ENCODE measurements at regions not wholly inside any gene's neighbourhood (a gene's known extent, or its start where the extent isn't known, plus 50 kb on each side); places are given as distances from the start of the nearest gene placed in this dataset.

DNA sequence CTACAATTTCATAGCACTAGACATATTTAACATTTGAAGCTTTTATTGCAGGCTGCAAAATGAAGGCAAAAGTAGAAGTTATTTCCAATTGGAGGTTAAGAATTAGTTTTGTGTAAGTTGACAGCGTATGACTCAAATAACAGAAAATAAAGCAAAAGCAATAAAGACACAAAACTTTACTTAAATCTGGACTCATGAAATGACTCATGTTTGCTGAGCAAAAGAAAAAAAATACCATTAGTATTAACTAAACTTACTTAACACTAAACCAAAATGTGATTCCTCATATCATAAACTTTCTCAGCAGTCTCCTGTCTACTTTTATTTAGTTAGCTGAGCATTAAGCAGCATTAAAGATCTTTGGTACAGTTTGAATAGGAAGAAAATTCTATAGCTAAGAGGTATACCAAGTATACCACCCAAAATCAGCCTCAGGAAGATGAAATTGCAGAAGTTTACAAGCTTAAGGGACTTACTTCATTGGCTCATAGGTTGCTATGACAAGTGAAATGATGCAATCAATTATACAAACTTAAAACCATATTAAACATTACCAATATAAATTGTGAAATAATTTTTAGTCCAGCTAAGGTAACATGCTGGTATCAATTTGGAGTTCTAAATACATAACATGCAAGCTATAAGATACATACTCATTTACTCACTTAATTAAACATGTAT lies 1131.4 kb downstream of the XPNPEP1 start:
- FAIRE-seq (no peak), DNase-seq (ENCODE audit: low spot score) (no peak)

DNA sequence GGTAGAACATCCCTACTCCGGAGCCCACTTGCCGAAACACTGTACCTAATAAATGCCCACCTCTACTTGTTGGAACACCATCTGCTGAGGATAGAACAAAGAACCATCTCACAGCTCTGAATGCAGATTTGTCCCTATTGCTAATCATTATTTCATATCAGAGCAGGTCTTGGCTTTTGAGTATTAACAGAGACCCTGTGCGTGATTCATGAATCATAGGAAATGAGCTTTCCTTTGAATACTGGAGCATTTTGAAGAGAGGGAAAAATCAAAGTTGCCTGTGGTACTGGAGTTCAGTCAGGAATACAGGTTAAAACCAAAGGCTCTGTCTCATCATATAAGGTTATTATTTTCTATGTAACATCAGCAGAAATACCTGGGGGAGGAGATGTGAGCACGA lies 1132.3 kb downstream of the XPNPEP1 start:
- DNase-seq (ENCODE audit: low spot score) (no peak), FAIRE-seq (no peak)

DNA sequence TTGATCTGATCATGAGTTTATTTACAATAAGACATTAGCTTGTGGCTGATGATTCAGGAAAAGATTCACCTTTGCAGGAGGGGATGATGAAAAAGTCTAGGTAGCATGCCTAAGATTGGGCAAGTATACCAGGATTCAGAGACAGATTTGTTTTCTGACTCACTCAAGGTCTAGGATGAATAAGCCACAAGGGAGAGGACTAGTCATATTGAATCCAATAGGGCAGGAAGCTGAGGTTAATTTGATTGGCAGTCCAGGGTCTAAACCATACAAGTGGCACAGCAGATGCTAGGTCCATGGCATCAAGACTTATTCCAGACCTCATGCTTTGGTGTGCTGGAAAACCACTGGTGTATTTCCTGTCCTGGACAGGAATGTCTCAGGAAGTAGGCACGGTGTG lies 1133.4 kb downstream of the XPNPEP1 start:
- peak; percentile 84 for DNase-seq (ENCODE audit: low spot score)
- peak; percentile 63 for FAIRE-seq

DNA sequence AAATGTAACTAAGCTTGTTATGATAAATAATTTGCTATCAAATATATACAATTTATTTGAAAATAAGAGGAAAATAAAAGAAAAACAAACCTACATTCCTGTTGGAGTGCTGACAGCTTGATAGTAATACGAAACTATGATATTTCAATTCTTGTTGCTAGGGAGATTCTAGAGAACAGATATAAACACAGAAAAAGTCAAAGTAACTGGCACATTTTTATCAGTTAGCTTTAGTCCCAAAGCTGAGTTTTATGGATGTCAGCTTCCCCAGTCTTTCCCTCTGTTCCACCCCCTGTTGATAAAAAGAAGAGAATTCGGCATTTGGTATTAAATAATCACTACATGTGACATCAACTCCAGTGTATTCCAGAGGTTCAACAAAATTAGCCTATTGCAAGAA lies 1134.0 kb downstream of the XPNPEP1 start:
- FAIRE-seq = no peak
- DNase-seq (ENCODE audit: low spot score) = no peak

DNA sequence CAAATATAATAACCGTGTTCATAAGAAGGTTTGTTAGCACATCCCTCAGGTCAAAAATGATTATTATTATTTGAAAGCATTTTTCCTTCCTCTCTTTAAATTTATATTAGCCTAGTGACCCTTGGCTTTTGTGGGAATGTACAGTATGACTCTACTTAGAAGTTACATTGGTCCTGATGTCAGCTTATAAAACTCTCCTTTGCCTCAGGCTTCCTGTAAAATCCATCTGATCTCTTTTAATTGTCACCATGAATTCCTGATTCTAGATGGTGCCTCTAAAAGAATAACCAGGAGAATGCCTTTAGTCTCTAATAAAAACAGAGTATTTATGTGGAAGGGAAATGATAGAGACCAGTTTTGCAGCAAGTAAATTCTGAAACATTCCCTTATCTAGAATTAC lies 1134.4 kb downstream of the XPNPEP1 start:
- FAIRE-seq (no peak), DNase-seq (ENCODE audit: low spot score) (no peak)

DNA sequence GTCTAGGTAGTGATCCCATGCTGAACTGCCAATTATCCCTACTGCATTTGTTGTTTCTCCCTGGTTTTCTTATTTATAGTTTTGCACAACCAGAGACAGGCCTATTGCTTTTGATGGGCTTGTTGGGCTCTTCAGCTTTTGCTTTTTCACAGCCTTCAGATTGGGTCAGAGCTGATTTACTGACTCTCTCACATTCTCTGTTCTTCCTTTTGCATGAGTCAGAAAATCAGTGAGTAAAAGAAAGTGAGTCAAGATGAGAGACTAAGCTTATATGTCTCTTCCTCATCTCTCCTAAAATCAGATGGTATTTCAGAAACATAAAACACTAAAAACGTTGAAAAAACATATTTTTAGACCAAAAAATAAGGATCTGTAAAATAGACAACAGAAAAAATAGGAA lies 1135.4 kb downstream of the XPNPEP1 start:
- DNase-seq (ENCODE audit: low spot score) (peak; percentile 33), FAIRE-seq (no peak)

DNA sequence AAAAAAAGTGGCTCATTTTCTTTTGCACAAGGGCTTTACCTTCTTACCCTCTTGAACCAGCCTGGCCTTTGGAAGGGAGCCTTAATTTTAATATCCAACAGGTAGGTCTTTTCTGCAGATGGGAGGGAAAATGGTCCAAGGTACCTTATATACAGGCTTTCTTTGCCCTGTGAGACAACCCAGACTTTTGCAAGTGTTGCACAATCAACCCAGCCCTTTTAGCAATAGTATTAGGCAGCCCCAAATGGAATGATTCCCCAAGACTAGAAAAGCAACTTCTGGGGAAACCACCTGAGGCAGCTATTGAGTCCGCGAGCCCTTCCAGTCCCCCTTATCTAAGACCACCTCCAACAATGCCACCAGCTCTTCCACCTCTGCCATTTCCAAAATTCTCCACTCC lies 1138.3 kb downstream of the XPNPEP1 start:
- DNase-seq (ENCODE audit: low spot score) = no peak
- no peak for FAIRE-seq

DNA sequence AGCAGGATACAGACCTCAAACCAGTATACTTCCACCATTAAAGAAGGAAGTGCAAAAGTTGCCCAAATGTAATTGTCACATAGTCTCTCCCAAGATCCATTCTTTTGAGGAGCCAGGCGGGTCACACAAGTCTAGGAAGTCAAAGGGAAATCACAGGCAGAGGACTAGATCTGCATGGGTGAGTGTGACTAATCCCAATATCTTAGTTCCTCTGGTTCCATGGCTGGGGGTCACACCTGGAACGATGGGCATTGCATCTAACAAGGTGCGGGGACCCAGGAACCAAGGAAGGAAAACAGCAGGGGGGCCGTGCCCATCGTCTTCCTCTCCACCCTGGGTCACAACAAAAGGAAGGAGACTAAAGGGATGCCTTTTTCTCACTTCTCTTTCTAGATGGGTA lies 1138.8 kb downstream of the XPNPEP1 start:
- DNase-seq (ENCODE audit: low spot score) (no peak), FAIRE-seq (no peak)

DNA sequence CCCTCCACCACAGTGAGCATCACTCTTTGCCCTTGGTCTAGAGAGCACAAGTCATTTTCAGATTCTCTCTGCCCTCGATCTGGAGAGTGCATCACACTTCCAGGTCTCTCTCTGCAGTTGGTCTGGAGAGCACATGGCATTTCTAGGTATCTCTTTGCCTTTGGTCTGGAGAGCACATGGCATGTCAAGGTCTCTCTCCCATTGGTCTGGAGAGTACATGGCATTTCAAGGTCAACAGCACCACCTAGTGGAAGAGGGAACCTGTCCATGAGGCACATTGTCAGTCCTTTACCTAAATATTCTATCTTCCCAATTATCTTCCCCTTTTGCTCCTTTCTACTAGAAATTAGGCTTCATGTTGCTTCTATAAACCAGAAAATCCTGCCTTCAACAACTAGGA lies 1139.4 kb downstream of the XPNPEP1 start:
- peak; percentile 29 for DNase-seq (ENCODE audit: low spot score)
- no peak for FAIRE-seq

DNA sequence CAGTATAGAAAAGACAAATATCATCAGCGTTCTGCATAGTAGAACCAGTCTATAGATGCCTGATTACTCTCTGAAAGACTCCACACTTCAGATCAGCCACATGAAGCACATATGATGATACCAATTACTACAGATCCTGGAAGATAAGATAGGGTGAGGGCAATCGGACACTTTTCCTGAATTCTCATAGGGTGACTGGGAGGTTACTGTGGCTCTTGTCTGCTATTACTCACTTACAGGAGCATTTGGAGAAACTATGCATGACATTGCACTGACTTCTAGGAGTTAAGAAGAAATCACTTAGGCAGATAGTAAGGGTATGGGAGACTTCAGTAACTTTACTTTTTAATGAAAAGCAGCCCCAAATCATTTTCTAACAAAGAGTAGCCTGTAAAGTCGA lies 1140.9 kb downstream of the XPNPEP1 start:
- FAIRE-seq = no peak
- no peak for DNase-seq (ENCODE audit: low spot score)

DNA sequence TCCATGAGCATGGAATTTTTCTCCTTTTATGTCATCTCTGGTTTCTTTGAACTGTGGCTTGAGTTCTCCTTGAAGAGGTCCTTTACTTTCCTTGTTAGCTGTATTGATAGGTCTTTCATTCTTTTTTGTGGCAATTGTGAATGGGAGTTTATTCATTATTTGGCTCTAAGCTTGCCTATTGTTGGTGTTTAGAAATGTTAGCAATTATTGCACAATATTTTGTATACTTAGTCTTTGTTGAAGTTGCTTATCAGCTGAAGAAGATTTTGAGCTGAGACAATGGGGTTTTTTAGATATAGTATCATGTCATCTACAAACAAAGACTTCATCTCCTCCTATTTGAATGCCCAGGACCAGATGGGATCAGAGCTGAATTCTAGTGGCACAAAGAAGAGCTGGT lies 1143.8 kb downstream of the XPNPEP1 start:
- DNase-seq (ENCODE audit: low spot score) = no peak

DNA sequence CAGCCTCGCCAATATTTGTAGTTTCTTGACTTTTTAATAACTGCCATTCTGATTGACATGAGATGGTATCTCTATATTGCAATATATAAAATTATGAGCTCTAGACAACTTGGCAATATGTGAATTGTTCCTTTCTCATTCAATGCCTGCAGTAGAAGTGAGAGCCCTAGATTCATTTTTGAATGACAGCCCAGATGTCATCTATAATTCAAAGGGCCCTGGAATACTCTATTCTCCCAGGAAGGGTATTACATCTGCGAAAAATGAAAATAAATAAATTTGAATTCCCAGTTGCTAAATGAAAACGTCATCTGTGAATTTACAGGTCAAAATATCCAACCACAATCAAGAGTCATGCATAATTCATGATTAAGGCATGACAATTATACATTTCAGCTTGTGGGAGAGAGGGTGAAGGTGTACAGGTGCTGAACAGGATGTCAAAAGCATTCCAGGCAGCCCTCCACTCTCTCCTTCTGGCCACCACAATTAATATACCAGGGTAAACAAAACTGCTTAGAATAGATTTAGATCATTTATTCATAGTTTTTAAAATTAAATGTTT lies 1147.3 kb downstream of the XPNPEP1 start:
- FAIRE-seq (no peak), DNase-seq (ENCODE audit: low spot score) (no peak)

More for the DNA sequence above, 1143.8 kb downstream of the XPNPEP1 start:
- FAIRE-seq = no peak

DNA sequence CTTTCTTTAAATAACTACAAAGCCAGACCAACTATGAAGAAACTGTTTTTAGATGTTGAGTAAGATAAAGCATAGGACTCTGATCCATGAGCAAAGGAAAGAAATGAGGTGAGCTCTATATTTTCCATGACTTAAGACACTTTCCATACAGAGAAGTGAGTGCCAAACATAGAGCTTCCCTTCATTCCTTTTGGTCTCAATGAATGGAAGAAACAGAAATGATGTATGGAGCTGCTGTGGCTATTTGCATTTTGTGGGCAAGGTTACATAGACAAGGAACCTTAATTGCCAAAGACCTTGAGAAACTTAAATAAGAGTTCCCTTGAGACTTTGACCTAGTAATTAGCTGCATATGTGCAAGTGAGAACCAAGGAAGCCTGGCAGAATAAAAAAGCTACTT lies 1152.2 kb downstream of the XPNPEP1 start:
- no peak for FAIRE-seq
- no peak for DNase-seq (ENCODE audit: low spot score)

DNA sequence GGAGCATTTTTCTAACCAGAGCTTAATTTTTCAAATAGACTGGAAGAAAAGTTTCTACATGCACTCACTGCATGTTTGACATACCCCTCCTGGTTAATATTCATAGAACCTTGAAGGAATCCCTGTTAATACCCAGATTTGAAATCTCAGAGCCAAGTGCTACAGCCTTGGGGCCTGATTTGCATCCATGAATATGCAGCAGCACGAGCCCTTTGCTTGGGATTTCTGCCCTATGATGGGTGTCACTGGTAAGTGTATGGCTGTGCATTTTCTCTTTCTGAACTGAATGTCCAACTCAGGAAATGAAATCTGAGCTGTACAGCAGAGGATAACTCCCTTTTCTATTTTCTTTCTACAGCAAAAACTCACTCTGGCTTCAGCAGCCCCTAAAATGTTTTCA lies 1157.5 kb downstream of the XPNPEP1 start:
- DNase-seq (ENCODE audit: low spot score) (no peak), FAIRE-seq (no peak)

DNA sequence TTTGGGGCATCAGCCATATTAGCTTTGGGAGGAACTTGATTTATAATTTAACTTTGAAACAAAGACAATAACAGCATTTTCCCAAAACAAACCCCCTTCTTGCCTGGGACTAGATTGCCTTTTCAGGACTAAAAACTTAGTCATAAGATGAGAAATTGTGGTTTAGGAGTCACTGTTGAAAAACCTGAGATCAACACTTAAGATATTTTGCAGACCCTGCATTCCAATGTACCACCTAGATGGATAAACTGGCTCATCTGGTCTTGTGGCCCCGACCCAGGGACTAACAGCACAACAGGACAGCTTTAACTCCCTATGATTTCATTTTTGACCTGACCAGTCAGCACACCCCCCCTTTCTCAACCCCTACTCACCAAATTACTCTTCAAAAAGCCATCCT lies 1165.4 kb downstream of the XPNPEP1 start:
- no peak for FAIRE-seq
- DNase-seq (ENCODE audit: low spot score) = peak; percentile 51

DNA sequence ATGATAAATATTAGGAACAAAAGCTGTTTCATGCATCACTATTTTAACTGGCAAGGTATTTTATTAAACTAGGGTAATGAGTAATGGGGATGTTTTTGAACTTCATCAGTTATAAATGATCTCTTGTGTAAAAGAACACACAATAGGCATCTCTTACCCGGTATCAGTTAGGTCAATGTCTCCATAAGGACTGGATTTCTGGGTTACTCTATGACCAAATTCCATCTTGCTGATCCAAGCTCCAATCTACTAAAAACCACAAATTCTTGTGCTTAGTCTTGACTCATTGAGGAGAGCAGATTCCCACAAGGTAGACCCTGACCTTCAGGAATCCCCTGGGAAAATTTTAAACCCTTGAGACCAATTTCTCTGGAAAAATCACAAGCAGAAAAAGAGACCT lies 1167.7 kb downstream of the XPNPEP1 start:
- FAIRE-seq (peak; percentile 28), DNase-seq (ENCODE audit: low spot score) (peak; percentile 66)

DNA sequence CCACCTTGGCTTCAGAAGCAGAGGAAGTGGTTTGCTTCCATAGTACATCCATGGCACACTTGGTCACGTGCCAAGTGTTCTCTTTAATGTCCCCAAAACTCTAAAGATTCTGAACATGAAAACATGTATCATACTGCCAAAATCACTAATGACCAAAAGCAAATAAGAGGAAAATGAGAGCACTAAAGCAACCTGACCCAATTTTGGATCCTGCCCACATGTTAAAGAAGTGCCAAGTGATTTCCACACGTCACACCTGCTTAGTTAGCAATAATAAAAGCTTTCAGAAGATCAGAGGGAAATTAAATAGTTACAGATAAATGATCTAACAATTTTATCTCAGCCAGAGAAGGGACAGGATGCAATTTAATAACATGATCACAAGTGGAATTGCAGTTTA lies 1170.0 kb downstream of the XPNPEP1 start:
- DNase-seq (ENCODE audit: low spot score) (no peak), FAIRE-seq (no peak)

DNA sequence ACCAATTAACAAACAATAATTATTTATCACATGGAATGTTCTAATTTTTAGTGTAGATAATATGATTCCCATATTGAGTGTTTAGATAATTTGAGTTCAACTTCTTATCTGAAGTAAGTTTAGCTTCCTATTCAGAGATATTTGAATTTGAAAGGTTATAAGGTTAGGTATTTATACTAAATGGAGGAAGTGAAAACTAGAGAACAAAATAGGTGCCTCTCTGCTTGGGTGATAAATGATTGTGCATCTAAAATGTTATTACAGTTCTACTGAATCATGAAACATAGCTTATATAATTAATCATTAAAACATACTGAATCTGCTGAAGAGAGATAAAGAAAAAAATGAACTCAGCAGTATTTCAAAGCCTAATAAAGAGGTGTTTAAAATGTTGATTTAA lies 1174.3 kb downstream of the XPNPEP1 start:
- no peak for DNase-seq (ENCODE audit: low spot score)
- FAIRE-seq = no peak

DNA sequence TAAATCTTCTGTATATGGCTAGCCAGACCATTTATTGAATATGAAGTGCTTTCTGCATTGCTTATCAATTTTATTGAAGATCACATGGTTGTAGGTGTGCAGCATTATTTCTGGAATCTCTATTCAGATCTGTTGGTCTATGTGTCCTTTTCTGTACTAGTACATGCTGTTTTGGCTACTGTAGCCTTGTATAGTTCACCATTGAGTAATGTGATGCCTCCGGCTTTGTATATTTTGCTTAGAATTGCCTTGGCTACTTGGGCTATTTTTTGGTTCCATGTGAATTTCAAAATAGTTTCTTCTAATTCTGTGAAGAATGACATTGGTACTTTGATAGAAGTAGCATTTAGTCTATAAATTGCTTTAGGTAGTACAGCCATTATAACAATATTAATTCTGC lies 1187.2 kb downstream of the XPNPEP1 start:
- FAIRE-seq (no peak), DNase-seq (ENCODE audit: low spot score) (no peak)

DNA sequence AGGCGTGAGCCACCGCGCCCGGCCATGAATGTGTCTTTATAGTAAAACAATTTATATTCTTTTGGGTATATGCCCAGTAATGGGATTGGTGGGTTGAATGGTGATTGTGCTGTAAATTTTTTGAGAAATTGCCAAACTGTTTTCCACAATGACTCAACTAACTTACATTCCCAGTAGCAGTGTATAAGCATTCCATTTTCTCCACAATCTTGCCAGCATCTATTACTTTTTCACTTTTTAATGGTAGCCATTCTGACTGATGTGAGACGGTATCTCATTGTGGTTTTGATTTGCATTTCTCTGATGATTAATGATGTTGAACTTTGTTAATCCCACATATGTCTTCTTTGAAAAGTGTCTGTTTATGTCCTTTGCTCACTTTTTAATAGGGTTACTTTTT lies 1187.9 kb downstream of the XPNPEP1 start:
- DNase-seq (ENCODE audit: low spot score) (peak; percentile 69), FAIRE-seq (peak; percentile 52)

DNA sequence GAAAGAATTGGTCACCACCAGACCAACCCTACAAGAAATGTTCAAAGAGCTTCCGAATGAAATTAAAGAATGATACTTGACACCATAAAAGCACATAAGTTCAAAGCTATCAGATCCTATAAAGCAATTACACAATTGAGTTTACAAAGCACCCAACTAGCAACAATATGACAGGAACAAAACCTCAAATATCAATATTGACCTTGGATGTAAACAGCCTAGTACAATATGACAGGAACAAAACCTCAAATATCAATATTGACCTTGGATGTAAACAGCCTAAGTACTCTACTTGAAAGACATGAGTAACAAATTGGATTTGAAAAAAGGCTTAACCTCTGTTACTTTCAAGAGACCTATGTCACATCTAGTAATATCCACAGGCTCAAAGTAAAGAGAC lies 1201.4 kb downstream of the XPNPEP1 start:
- DNase-seq (ENCODE audit: low spot score) (no peak), FAIRE-seq (no peak)

DNA sequence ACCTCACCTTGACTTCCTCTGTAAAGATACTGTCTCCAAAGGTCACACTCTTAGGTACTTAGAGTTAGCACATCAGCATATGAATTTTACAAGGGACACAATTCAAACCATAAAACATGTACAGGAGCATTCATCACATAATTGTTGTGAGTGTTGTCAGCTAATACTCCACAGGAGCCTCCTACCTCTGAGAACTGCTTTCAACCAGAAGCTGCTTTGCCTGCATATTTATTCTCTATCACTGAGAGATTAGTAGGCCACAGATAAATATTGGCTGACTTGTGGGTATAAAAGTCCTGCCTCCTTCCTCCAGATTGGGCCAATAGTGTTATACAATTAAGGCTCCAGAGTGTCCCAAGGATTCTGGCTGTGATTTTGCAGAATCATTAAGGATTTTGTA lies 1207.0 kb downstream of the XPNPEP1 start:
- FAIRE-seq (no peak), DNase-seq (ENCODE audit: low spot score) (no peak)

DNA sequence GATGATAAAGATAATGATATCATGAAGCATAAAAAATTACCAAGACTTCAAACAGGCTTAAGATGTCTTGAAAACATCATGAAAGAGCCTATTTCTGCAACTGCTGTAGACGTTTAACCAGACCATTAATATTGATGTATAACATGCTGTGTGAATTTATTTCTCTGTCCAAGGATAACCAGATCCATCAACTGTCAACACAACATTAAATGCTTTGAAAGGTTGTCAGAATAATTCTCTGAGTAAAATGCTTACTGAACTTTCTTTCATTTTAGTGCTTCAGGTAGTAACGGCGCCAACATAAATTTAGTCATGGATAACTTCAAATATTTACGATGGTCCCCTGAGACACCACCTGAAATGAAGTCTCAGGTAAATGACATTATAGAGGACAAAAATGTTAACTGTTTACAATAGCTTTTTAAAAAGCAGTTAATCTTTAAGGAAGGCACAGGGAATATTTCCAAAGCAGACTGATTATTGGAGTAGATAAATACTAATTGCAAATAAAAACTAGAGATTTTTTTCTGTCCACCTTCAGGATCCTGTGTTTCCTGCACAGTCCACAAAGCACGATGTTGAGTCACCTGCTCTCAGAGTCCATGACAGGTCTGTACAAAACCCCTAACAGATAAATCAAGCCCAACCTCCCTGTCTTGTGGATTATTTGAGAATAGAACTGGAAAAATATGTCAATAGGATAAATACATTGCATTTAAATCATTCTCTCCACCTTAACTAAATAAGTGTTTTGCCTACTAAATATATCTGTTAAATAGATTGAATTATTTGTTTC lies 1213.2 kb downstream of the XPNPEP1 start:
- DNase-seq (ENCODE audit: low spot score) (no peak), FAIRE-seq (no peak)
